Smooth muscle cell (in vitro differentiated cells): ENCODE measurements at regions not wholly inside any gene's neighbourhood (a gene's known extent, or its start where the extent isn't known, plus 50 kb on each side); places are given as distances from the start of the nearest gene placed in this dataset.

ENCODE experiments used
- DNase-seq: peaks from one replicate; lab custom pipeline; 2025; ENCODE audit not compliant: unreplicated experiment; lab: John Stamatoyannopoulos, UW
- H2AFZ ChIP-seq: fragments of 200-600 bp; sonication (generic); 2 replicates; pipeline ENCODE4 v1.6.0; 2016; ENCODE audit warnings: antibody characterized with exemption, low read depth, mild to moderate bottlenecking
- H3F3A ChIP-seq: fragments of 200-600 bp; sonication (generic); 2 replicates; pipeline ENCODE4 v1.6.0; 2017; ENCODE audit warnings: antibody characterized with exemption, low read depth
- H3K27ac ChIP-seq: fragments of 200-600 bp; sonication (generic); 2 replicates; pipeline ENCODE4 v1.5.1; 2016; ENCODE audit warnings: low read depth, mild to moderate bottlenecking
- H3K27me3 ChIP-seq: fragments of 200-600 bp; sonication (generic); 2 replicates; pipeline ENCODE4 v1.6.1; 2016; ENCODE audit warnings: low read depth, mild to moderate bottlenecking
- H3K36me3 ChIP-seq: fragments of 200-600 bp; sonication (generic); 2 replicates; pipeline ENCODE4 v1.5.1; 2016; ENCODE audit warnings: low read depth
- H3K4me1 ChIP-seq: fragments of 200-600 bp; sonication (generic); 2 replicates; pipeline ENCODE4 v1.5.1; 2016; ENCODE audit warnings: low read depth
- H3K4me2 ChIP-seq: fragments of 200-600 bp; sonication (generic); 2 replicates; pipeline ENCODE4 v1.6.0; 2016; ENCODE audit warnings: mild to moderate bottlenecking
- H3K4me3 ChIP-seq: fragments of 200-600 bp; sonication (generic); 2 replicates; pipeline ENCODE4 v1.5.1; 2016; ENCODE audit warnings: mild to moderate bottlenecking
- H3K79me2 ChIP-seq: fragments of 200-600 bp; sonication (generic); 2 replicates; pipeline ENCODE4 v1.6.0; 2016; ENCODE audit warnings: low read depth, mild to moderate bottlenecking
- H3K9ac ChIP-seq: fragments of 200-600 bp; sonication (generic); 2 replicates; pipeline ENCODE4 v1.6.0; 2016; ENCODE audit warnings: low read depth
- H3K9me3 ChIP-seq: fragments of 200-600 bp; sonication (generic); replicated peaks from 2 replicates; pipeline ENCODE4 v1.5.1; 2016; ENCODE audit warnings: low read depth
- H4K20me1 ChIP-seq: fragments of 200-600 bp; sonication (generic); 2 replicates; pipeline ENCODE4 v1.6.0; 2016; ENCODE audit warnings: low read depth
- WGBS: methylation state at CpG from one replicate; pipeline ENCODE4 v1.1.7; 2016; ENCODE audit warnings: low lambda C conversion rate; 5-methylcytosine and 5-hydroxymethylcytosine counted together
- TF ChIP-seq, protein P1 (sequence below): fragments of 200-600 bp; sonication (generic); IDR thresholded peaks from 2 replicates; pipeline ENCODE4 v1.5.1; 2017; ENCODE audit warnings: borderline replicate concordance, mild to moderate bottlenecking, antibody characterized with exemption; ENCODE audit not compliant: insufficient read depth, poor library complexity, severe bottlenecking

DNA sequence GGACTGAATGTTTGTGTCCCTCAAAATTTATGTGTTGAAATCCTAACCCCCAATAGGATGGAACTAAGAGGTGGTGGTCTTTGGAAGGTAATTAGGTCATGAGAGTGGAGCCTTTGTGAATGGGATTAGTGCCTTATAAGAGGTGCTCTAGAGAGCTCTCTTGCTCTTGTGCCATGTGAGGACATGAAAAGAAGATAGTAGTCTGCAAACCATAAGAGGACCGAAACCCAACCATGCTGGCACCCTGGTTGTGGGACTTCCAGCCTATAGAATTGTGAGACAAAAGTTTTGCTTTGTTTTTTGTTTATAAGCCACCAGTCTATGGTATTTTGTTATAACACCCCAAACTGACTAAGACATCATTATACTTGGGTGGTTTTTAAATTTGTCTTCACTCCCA is 417.1 kb downstream of the ANKRD50 start:
- H3K9ac ChIP-seq = no peak overlapping the region
- H3K36me3 ChIP-seq = no peaks in the 10 kb centered on the region
- no peak overlapping the region for H3K4me3 ChIP-seq
- no peaks in the 10 kb centered on the region for H3K79me2 ChIP-seq
- H3K4me1 ChIP-seq = no peaks in the 10 kb centered on the region
- H3K27me3 ChIP-seq = no peaks in the 10 kb centered on the region
- no peak overlapping the region for H2AFZ ChIP-seq
- no peaks in the 10 kb centered on the region for H3K9me3 ChIP-seq
- WGBS = 96% methylated on average over 1 of the region's 1 CpG
- DNase-seq = no peak
- H4K20me1 ChIP-seq = no peaks in the 10 kb centered on the region
- no peak overlapping the region for H3K4me2 ChIP-seq
- TF ChIP-seq, protein P1, sequence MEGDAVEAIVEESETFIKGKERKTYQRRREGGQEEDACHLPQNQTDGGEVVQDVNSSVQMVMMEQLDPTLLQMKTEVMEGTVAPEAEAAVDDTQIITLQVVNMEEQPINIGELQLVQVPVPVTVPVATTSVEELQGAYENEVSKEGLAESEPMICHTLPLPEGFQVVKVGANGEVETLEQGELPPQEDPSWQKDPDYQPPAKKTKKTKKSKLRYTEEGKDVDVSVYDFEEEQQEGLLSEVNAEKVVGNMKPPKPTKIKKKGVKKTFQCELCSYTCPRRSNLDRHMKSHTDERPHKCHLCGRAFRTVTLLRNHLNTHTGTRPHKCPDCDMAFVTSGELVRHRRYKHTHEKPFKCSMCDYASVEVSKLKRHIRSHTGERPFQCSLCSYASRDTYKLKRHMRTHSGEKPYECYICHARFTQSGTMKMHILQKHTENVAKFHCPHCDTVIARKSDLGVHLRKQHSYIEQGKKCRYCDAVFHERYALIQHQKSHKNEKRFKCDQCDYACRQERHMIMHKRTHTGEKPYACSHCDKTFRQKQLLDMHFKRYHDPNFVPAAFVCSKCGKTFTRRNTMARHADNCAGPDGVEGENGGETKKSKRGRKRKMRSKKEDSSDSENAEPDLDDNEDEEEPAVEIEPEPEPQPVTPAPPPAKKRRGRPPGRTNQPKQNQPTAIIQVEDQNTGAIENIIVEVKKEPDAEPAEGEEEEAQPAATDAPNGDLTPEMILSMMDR = no peak
- no peaks in the 10 kb centered on the region for H3F3A ChIP-seq
- no peak overlapping the region for H3K27ac ChIP-seq

- H3K9me3 ChIP-seq = no peaks in the 10 kb centered on the region
- H2AFZ ChIP-seq = no peak overlapping the region
- H3K27ac ChIP-seq = no peak overlapping the region
- TF ChIP-seq, protein P1 = no peak
- no peaks in the 10 kb centered on the region for H3K4me1 ChIP-seq
- H3F3A ChIP-seq = no peaks in the 10 kb centered on the region
- H4K20me1 ChIP-seq = no peaks in the 10 kb centered on the region
- H3K79me2 ChIP-seq = no peaks in the 10 kb centered on the region
- no peak overlapping the region for H3K9ac ChIP-seq
- no peaks in the 10 kb centered on the region for H3K36me3 ChIP-seq
- no peak for DNase-seq
- H3K4me3 ChIP-seq = no peak overlapping the region
- no peaks in the 10 kb centered on the region for H3K27me3 ChIP-seq
- H3K4me2 ChIP-seq = no peak overlapping the region
- WGBS = 87% methylated on average over 3 of the region's 3 CpGs
These were observed 407.6 kb downstream of the ANKRD50 start for GRCh38 chr4:124304941-124305340.

GRCh38 chr4:124306352-124306751 is 406.2 kb downstream of the ANKRD50 start:
- no peaks in the 10 kb centered on the region for H4K20me1 ChIP-seq
- H3K9me3 ChIP-seq = no peaks in the 10 kb centered on the region
- 93% methylated on average over 1 of the region's 1 CpG for WGBS
- DNase-seq = no peak
- no peaks in the 10 kb centered on the region for H3K79me2 ChIP-seq
- H3K36me3 ChIP-seq = no peaks in the 10 kb centered on the region
- H3K27me3 ChIP-seq = no peaks in the 10 kb centered on the region
- no peak overlapping the region for H3K4me3 ChIP-seq
- no peak overlapping the region for H3K4me2 ChIP-seq
- no peak overlapping the region for H2AFZ ChIP-seq
- TF ChIP-seq, protein P1 = no peak
- no peaks in the 10 kb centered on the region for H3K4me1 ChIP-seq
- no peaks in the 10 kb centered on the region for H3F3A ChIP-seq
- no peak overlapping the region for H3K9ac ChIP-seq
- H3K27ac ChIP-seq = no peak overlapping the region

DNA sequence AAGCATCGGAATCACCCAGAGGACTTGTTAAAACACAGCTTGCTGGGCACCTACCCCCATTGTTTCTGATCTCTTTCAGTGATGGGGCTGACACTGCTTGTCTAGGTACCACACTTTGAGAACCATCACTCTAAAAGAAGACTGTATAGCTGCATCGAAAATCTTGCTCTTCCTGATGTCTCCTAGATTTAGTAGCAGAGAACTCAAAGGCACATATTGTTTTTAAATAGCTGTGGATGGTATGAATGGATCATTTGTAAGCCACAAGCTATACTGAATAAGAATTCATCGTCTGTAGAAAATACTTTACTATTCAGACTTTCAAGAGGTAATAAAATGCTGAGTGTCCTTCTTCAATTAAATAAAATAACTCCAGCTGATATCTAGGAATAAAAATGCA is 405.4 kb downstream of the ANKRD50 start:
- Histone ChIP-seq H4K20me1 (no peaks in the 10 kb centered on the region), H3K9me3 (no peaks in the 10 kb centered on the region), H3K36me3 (no peaks in the 10 kb centered on the region), H3K4me2 (no peak overlapping the region), H3K79me2 (no peaks in the 10 kb centered on the region), H3K4me1 (no peaks in the 10 kb centered on the region), H3K27me3 (no peaks in the 10 kb centered on the region), H2AFZ (no peak overlapping the region), H3K4me3 (no peak overlapping the region), H3K27ac (no peak overlapping the region), H3F3A (no peaks in the 10 kb centered on the region), H3K9ac (no peak overlapping the region)
- DNase-seq = no peak
- TF ChIP-seq, protein P1 = no peak
- WGBS = 84% methylated on average over 3 of the region's 3 CpGs
